VCaP (cell line): ENCODE measurements at regions not wholly inside any gene's neighbourhood (a gene's known extent, or its start where the extent isn't known, plus 50 kb on each side); places are given as distances from the start of the nearest gene placed in this dataset.

ENCODE experiments used
- H3K27ac ChIP-seq: fragments of 450-650 bp; 2 replicates; pipeline ENCODE4 v1.5.1; 2017
- CTCF ChIP-seq: fragments of 450-650 bp; conservative IDR thresholded peaks from 2 replicates; pipeline ENCODE4 v1.5.1; 2017; ENCODE audit warnings: mild to moderate bottlenecking, moderate library complexity

GRCh38 chr1:18541046-18541795 is 60.5 kb downstream of the KLHDC7A start:
- TF ChIP-seq CTCF: no peak
- no peak overlapping the region for H3K27ac ChIP-seq

GRCh38 chr1:18542351-18542750 is 61.6 kb downstream of the KLHDC7A start:
- no peak for TF ChIP-seq CTCF
- no peak overlapping the region for H3K27ac ChIP-seq

DNA sequence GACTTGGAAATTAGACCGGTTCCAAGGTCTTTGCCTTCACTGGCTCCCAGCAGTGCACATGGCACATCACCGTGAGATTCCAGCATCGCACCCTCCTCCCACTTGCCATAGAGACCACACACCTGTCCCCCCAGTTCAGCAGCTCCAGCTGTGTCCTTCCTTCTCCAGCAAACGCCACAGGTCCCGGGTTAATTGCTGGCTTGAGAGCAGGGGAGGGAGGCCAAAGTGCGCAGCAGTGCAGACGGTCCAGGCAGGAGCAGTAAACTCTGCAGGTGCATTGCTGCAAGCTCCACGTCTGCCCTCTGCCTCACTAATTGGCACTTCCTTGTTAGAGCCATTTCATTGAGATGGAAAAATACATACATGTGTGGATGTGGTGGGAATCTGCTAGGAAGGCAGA is 65.3 kb downstream of the KLHDC7A start:
- H3K27ac ChIP-seq: no peak overlapping the region
- TF ChIP-seq CTCF: no peak

- no peak overlapping the region for H3K27ac ChIP-seq
- no peak for TF ChIP-seq CTCF
Measured at GRCh38 chr1:18547460-18547859, 66.7 kb downstream of the KLHDC7A start.

- no peak overlapping the region for H3K27ac ChIP-seq
- TF ChIP-seq CTCF: no peak
Measured at GRCh38 chr1:18548643-18549042, 67.9 kb downstream of the KLHDC7A start.

DNA sequence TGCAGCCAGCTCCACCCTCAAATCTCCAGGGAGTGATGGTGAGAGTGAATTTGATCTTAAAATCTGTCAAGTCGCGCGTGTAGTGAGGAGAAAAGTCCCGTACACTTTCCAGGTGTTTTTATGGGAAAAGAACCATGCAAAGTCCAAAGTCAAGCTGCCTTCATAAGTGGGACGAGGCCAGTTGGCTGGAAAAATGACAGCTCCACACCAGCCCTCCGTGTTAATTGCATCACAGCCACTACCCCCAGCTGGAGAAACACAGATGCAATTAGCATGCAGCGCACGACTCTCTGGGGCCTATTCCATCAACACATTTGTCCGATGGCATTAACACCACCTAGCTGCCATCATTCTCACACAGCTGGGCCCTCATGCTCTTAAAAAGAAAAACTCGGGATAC is 68.4 kb downstream of the KLHDC7A start:
- no peak for TF ChIP-seq CTCF
- no peak overlapping the region for H3K27ac ChIP-seq

DNA sequence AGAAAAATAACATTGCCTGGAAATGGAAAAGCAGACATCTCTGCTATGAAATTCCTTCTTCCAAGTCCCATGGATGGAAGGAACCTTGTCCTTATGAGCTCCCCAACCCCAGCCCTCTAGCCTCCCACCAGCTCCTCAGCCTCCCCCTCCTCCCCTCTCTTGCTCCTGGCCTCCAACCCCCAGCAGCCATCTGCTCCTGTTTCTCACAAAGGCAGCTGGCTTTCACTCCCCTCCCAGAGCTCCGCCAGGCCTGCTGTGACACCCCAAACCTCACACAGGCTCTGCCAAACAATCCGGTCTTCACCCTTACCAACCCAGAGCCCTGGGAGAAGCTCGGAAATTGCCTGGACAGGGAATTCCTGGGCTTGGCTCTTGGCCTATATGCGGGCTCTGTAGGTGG is 69.2 kb downstream of the KLHDC7A start:
- no peak overlapping the region for H3K27ac ChIP-seq
- no peak for TF ChIP-seq CTCF
